NCI-H2196 (cell line): ENCODE measurements at regions not wholly inside any gene's neighbourhood (a gene's known extent, or its start where the extent isn't known, plus 50 kb on each side); places are given as distances from the start of the nearest gene placed in this dataset.
"Not testable (repeated sequence)": the region's sequence is repeated elsewhere in the genome, so short reads cannot be mapped to it uniquely, and the experiment has no call there.

ENCODE experiments used
- DNase-seq: peaks from one replicate; lab custom pipeline; 2025; ENCODE audit not compliant: unreplicated experiment; lab: John Stamatoyannopoulos, UW

- peak; percentile 2 for DNase-seq
These were observed 1239.6 kb upstream of the USP9Y start for GRCh38 chrY:11461406-11461805.

DNA sequence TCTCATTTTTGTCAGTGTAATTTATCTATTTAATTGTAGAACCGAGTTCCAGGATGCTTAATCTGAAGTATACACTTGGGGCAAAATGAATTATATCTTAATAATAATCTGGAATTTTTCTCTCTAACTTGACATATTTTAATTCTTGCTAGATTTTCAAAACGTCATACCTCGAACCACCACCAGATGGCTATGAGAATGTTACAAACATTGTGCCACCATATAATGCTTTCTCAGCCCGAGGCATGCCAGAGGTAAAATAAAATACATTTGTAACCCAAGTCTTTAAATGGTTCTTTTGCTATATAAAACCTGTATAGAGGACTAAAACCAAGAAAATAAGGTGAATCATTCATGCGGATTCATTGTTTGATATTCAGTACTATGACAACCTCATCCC is 1234.3 kb upstream of the USP9Y start:
- DNase-seq, result not testable (repeated sequence)
